ENCODE measurements at regions not wholly inside any gene's neighbourhood (a gene's known extent, or its start where the extent isn't known, plus 50 kb on each side); places are given as distances from the start of the nearest gene placed in this dataset.

GRCh38 chrX:4322916-4323315, 609.5 kb upstream of the PRKX start:
- TF ChIP-seq CTCF (IDR thresholded peaks at IDR 0.05; ENCODE audit: low read depth, low read length): no peak
- no peak for TF ChIP-seq POLR2A (IDR thresholded peaks at IDR 0.05; ENCODE audit: extremely low read depth, insufficient read length)
- TF ChIP-seq MAX (IDR thresholded peaks at IDR 0.05; ENCODE audit: low read depth, low read length): no peak
- TF ChIP-seq MYC (IDR thresholded peaks at IDR 0.05; ENCODE audit: low read depth, low read length): no peak
